Body of pancreas (tissue), 4 donors: ENCODE measurements at regions not wholly inside any gene's neighbourhood (a gene's known extent, or its start where the extent isn't known, plus 50 kb on each side); places are given as distances from the start of the nearest gene placed in this dataset.

Experiments used
- CTCF ChIP-seq, 7 experiments: fragments of 450-650 bp in 4 of 7; fragments of 200-600 bp in 3 of 7; sonication (generic) in 3 of 7; IDR thresholded peaks; one replicate each; pipeline ENCODE4 v1.5.1; 2016 to 2019; ENCODE audit warnings: antibody characterized with exemption in 7 of 7
- POLR2A ChIP-seq, 3 donors: fragments of 450-650 bp; IDR thresholded peaks; one replicate each; pipeline ENCODE4 v1.6.1; 2016; ENCODE audit warnings: antibody characterized with exemption in 3 of 3, mild to moderate bottlenecking in 2 of 3

GRCh38 chr13:30121244-30121643 is 186.1 kb downstream of the KATNAL1 start:
- TF ChIP-seq POLR2A (IDR thresholded peaks at IDR 0.05) (no peak), CTCF (IDR thresholded peaks at IDR 0.05) (no peak)
